Calu3 (cell line): ENCODE measurements at regions not wholly inside any gene's neighbourhood (a gene's known extent, or its start where the extent isn't known, plus 50 kb on each side); places are given as distances from the start of the nearest gene placed in this dataset.
"Not testable (repeated sequence)": the region's sequence is repeated elsewhere in the genome, so short reads cannot be mapped to it uniquely, and the experiment has no call there.

Experiments used
- BruUV-seq: library from RNA; stranded (reverse); fragments of 400-500 nt; replicated peaks from 2 replicates; lab custom pipeline; 2021; lab: Mats Ljungman, UMichigan
- CTCF ChIA-PET: fragments of 300-600 bp; sonication (Branson Sonifier 250); formaldehyde crosslinking; loops from one replicate; lab custom pipeline; 2022; ENCODE audit warnings: antibody characterized with exemption; lab: Charles Lee
- DNase-seq: peaks from one replicate; pipeline ENCODE4 v3.0.0; 2022
- H3K27ac Mint-ChIP-seq: one replicate; pipeline ENCODE4 v1.8.0; 2022; ENCODE audit warnings: mixed read lengths; ENCODE audit not compliant: unreplicated experiment
- H3K27me3 Mint-ChIP-seq: one replicate; pipeline ENCODE4 v1.8.0; 2022; ENCODE audit warnings: mixed read lengths; ENCODE audit not compliant: unreplicated experiment
- H3K36me3 Mint-ChIP-seq: one replicate; pipeline ENCODE4 v1.8.0; 2022; ENCODE audit warnings: mild to moderate bottlenecking, moderate library complexity, mixed read lengths; ENCODE audit not compliant: insufficient read depth, unreplicated experiment
- H3K4me1 Mint-ChIP-seq: one replicate; pipeline ENCODE4 v1.8.0; 2022; ENCODE audit warnings: mild to moderate bottlenecking, low read depth, mixed read lengths; ENCODE audit not compliant: unreplicated experiment
- H3K4me3 Mint-ChIP-seq: one replicate; pipeline ENCODE4 v1.8.0; 2022; ENCODE audit warnings: mild to moderate bottlenecking, low read depth, moderate library complexity, mixed read lengths; ENCODE audit not compliant: unreplicated experiment
- H3K9me3 Mint-ChIP-seq: one replicate; pipeline ENCODE4 v1.8.0; 2022; ENCODE audit warnings: low read depth, mixed read lengths; ENCODE audit not compliant: unreplicated experiment
- CTCF ChIP-seq: fragments of 200-600 bp; IDR thresholded peaks from one replicate; pipeline ENCODE4 v1.8.0; 2022; ENCODE audit warnings: antibody characterized with exemption; ENCODE audit not compliant: unreplicated experiment
- intact Hi-C: fragments of 100-400 bp; cut with micrococcal nuclease; formaldehyde crosslinking; loops from one replicate; pipeline ENCODE4 v1.10.0; 2022; ENCODE audit not compliant: unreplicated experiment

GRCh38 chr10:36531621-36532020 lies 593.8 kb upstream of the ANKRD30A start:
- H3K9me3 Mint-ChIP-seq: peaks cover 5% of the 10 kb centered on the region
- H3K27ac Mint-ChIP-seq: no peak overlapping the region
- no TSS peak for BruUV-seq
- CTCF ChIA-PET: no interaction called here
- no peak for DNase-seq
- no peaks in the 10 kb centered on the region for H3K36me3 Mint-ChIP-seq
- H3K4me1 Mint-ChIP-seq: no peaks in the 10 kb centered on the region
- no peak overlapping the region for H3K4me3 Mint-ChIP-seq
- intact Hi-C loops: no loop called here
- H3K27me3 Mint-ChIP-seq: no peaks in the 10 kb centered on the region
- TF ChIP-seq CTCF: no peak

- no peaks in the 10 kb centered on the region for H3K36me3 Mint-ChIP-seq
- H3K9me3 Mint-ChIP-seq: peaks cover 10% of the 10 kb centered on the region
- intact Hi-C loops: no loop called here
- TF ChIP-seq CTCF: no peak
- DNase-seq: no peak
- CTCF ChIA-PET: no interaction called here
- no peak overlapping the region for H3K4me3 Mint-ChIP-seq
- H3K27me3 Mint-ChIP-seq: no peaks in the 10 kb centered on the region
- H3K4me1 Mint-ChIP-seq: no peaks in the 10 kb centered on the region
- no peak overlapping the region for H3K27ac Mint-ChIP-seq
- no TSS peak for BruUV-seq
Observed at GRCh38 chr10:36526033-36526432, 599.4 kb upstream of the ANKRD30A start.

- not testable (repeated sequence) for H3K36me3 Mint-ChIP-seq
Observed at GRCh38 chr10:36524126-36524525, 601.3 kb upstream of the ANKRD30A start.

DNA sequence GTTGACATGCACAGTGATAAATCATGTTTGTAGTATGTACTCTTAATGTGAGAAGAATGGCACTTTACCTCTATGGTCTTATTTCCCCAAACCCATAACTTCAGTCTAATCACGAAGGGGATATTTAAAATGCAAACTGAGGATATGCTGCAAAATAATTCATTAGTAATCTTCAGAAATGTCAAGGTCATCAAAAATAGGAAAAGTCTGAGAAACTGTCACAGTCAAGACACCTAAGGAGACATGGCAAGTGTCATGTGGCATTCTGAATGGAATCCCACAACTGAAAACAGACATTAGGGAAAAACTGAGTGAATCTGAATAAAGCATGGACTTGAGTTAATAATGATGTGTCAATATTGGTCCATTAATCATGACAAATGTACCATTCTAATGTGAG lies 605.5 kb upstream of the ANKRD30A start:
- Mint-ChIP-seq H3K4me1 (no peaks in the 10 kb centered on the region), H3K4me3 (no peak overlapping the region), H3K36me3 (no peaks in the 10 kb centered on the region), H3K27me3 (no peaks in the 10 kb centered on the region), H3K27ac (no peak overlapping the region), H3K9me3 (peaks cover 5% of the 10 kb centered on the region)
- no peak for DNase-seq
- no peak for TF ChIP-seq CTCF
- intact Hi-C loops: no loop called here
- BruUV-seq: no TSS peak
- CTCF ChIA-PET: no interaction called here

More at GRCh38 chr10:36524126-36524525, 601.3 kb upstream of the ANKRD30A start:
- H3K4me1 Mint-ChIP-seq, CTCF ChIA-PET, H3K27me3 Mint-ChIP-seq, intact Hi-C loops, DNase-seq, BruUV-seq, H3K9me3 Mint-ChIP-seq, H3K27ac Mint-ChIP-seq, H3K4me3 Mint-ChIP-seq: not testable (repeated sequence)

- peaks cover 3% of the 10 kb centered on the region for H3K9me3 Mint-ChIP-seq
- H3K4me3 Mint-ChIP-seq: no peak overlapping the region
- H3K4me1 Mint-ChIP-seq: no peaks in the 10 kb centered on the region
- H3K36me3 Mint-ChIP-seq: no peaks in the 10 kb centered on the region
- no peak for TF ChIP-seq CTCF
- intact Hi-C loops: no loop called here
- CTCF ChIA-PET: no interaction called here
- no peak for DNase-seq
- no TSS peak for BruUV-seq
- H3K27me3 Mint-ChIP-seq: no peaks in the 10 kb centered on the region
- H3K27ac Mint-ChIP-seq: no peak overlapping the region
Observed at GRCh38 chr10:36516281-36516680, 609.1 kb upstream of the ANKRD30A start.
